ENCODE measurements at regions not wholly inside any gene's neighbourhood (a gene's known extent, or its start where the extent isn't known, plus 50 kb on each side); places are given as distances from the start of the nearest gene placed in this dataset.

DNA sequence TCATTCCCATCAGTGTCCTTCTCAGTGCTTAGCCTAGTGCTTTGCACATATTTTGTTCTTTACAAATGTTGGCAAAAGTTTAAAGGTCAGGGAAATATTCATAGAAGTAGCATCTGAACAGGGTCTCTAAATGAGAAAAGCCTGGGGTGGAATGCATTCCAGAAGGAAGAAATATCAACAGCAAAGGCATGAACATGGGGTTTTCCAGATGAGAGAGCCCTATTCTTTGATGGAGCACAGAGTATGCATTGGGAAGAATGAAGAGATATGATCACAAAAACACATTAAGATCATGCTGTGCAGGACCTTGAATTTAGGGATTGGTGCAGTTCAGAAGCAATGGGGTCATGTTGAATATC, 140.2 kb downstream of the SNX19 start:
- H3K18ac ChIP-seq (ENCODE audit: insufficient read length, low read depth, low read length), result no peak overlapping the region
- H3K27ac ChIP-seq (ENCODE audit: insufficient read length, low read depth, low read length), result no peak overlapping the region
- no peak overlapping the region for H4K8ac ChIP-seq (replicated peaks; ENCODE audit: insufficient read length, low read depth, low read length)
- no peaks in the 10 kb centered on the region for H3K27me3 Mint-ChIP-seq (ENCODE audit: low read depth)
- no peak overlapping the region for H3K23ac ChIP-seq (ENCODE audit: insufficient read length, low read depth, low read length)
- H3K14ac ChIP-seq (ENCODE audit: insufficient read depth, low read length), result no peak overlapping the region
- H3K56ac ChIP-seq (ENCODE audit: insufficient read length, low read depth, low read length), result no peak overlapping the region
- no peak overlapping the region for H3K4ac ChIP-seq (ENCODE audit: low read depth, low read length)
- no peak overlapping the region for H2BK20ac ChIP-seq (ENCODE audit: low read depth, low read length, poor library complexity, severe bottlenecking)
- no peak overlapping the region for H3K9ac ChIP-seq (ENCODE audit: extremely low read depth, insufficient read length, low read length)
- no peak for DNase-seq
- no peak overlapping the region for H2BK12ac ChIP-seq (ENCODE audit: insufficient read length, low read depth, low read length)
- H4K20me1 ChIP-seq (ENCODE audit: control insufficient read depth, insufficient read depth, insufficient read length), result no peaks in the 10 kb centered on the region
- H4K5ac ChIP-seq (ENCODE audit: insufficient read length, low read depth, low read length), result no peak overlapping the region
- H2BK15ac ChIP-seq (ENCODE audit: low read depth, low read length), result no peak overlapping the region
- no peak overlapping the region for H3K4me3 Mint-ChIP-seq
- H2BK120ac ChIP-seq (ENCODE audit: low read depth, low read length, poor library complexity, severe bottlenecking), result no peak overlapping the region
- H3K27me3 ChIP-seq (ENCODE audit: insufficient read depth, low read length), result no peaks in the 10 kb centered on the region
- TF ChIP-seq, protein P1, sequence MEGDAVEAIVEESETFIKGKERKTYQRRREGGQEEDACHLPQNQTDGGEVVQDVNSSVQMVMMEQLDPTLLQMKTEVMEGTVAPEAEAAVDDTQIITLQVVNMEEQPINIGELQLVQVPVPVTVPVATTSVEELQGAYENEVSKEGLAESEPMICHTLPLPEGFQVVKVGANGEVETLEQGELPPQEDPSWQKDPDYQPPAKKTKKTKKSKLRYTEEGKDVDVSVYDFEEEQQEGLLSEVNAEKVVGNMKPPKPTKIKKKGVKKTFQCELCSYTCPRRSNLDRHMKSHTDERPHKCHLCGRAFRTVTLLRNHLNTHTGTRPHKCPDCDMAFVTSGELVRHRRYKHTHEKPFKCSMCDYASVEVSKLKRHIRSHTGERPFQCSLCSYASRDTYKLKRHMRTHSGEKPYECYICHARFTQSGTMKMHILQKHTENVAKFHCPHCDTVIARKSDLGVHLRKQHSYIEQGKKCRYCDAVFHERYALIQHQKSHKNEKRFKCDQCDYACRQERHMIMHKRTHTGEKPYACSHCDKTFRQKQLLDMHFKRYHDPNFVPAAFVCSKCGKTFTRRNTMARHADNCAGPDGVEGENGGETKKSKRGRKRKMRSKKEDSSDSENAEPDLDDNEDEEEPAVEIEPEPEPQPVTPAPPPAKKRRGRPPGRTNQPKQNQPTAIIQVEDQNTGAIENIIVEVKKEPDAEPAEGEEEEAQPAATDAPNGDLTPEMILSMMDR (conservative IDR thresholded peaks at IDR 0.05), result no peak
- H3K9me3 ChIP-seq (ENCODE audit: control insufficient read depth, low read depth, low read length), result no peaks in the 10 kb centered on the region
- H3K79me2 ChIP-seq (ENCODE audit: insufficient read depth, low read length), result no peaks in the 10 kb centered on the region
- H3K4me1 Mint-ChIP-seq, result peaks cover 0 to 3% of the 10 kb centered on the region in 2 experiments; a peak in 1 of 4 replicates
- no peaks in the 10 kb centered on the region; a peak in 2 of 5 replicates for H3K9me3 Mint-ChIP-seq
- H3K4me2 ChIP-seq (ENCODE audit: insufficient read depth, insufficient read length, low read length), result no peak overlapping the region
- H2AFZ ChIP-seq (ENCODE audit: low read length), result no peak overlapping the region
- no peaks in the 10 kb centered on the region for H3K23me2 ChIP-seq (ENCODE audit: insufficient read length, low read depth, low read length, poor library complexity, severe bottlenecking)
- H2AK5ac ChIP-seq (ENCODE audit: insufficient read length, low read length), result no peak overlapping the region
- H3K79me1 ChIP-seq (ENCODE audit: insufficient read depth, low read depth, low read length, poor library complexity, severe bottlenecking), result no peaks in the 10 kb centered on the region
- no peak overlapping the region for H3K27ac Mint-ChIP-seq
- no peaks in the 10 kb centered on the region; a peak in 1 of 7 replicates for H3K36me3 Mint-ChIP-seq (ENCODE audit: insufficient read depth in 1 of 3, low read depth in 3 of 3)
- H2BK5ac ChIP-seq (ENCODE audit: insufficient read length, low read length), result no peak overlapping the region
- no peak overlapping the region for H3T11ph ChIP-seq (ENCODE audit: low read length)
- no peak overlapping the region for H4K91ac ChIP-seq (ENCODE audit: insufficient read length, low read depth, low read length)
- H3K4me1 ChIP-seq (ENCODE audit: insufficient read depth, low read length), result no peaks in the 10 kb centered on the region

All from H9 (cell line).